ENCODE measurements at regions not wholly inside any gene's neighbourhood (a gene's known extent, or its start where the extent isn't known, plus 50 kb on each side); places are given as distances from the start of the nearest gene placed in this dataset.

GRCh38 chr2:199607914-199608313 lies 150.2 kb upstream of the SATB2 start:
- TF ChIP-seq CTCF (IDR thresholded peaks at IDR 0.05) (no peak), POLR2A (IDR thresholded peaks at IDR 0.05) (no peak)

Measured in right lobe of liver (tissue), 4 donors.